ENCODE measurements at regions not wholly inside any gene's neighbourhood (a gene's known extent, or its start where the extent isn't known, plus 50 kb on each side); places are given as distances from the start of the nearest gene placed in this dataset.

GRCh38 chr2:238645095-238645494 lies 202.8 kb upstream of the TWIST2 start:
- no peak for ATAC-seq
- TF ChIP-seq ZC3H10 (CRISPR knock-in tag; IDR thresholded peaks at IDR 0.05), result no peak
- no peak for TF ChIP-seq ZNF70 (CRISPR knock-in tag; IDR thresholded peaks at IDR 0.05)
- TF ChIP-seq CSRNP3 (CRISPR knock-in tag; IDR thresholded peaks at IDR 0.05), result no peak
- TF ChIP-seq CREB5 (CRISPR knock-in tag; IDR thresholded peaks at IDR 0.05; ENCODE audit: low read depth), result no peak
- no peak for TF ChIP-seq ZFP30 (CRISPR knock-in tag; IDR thresholded peaks at IDR 0.05)
- TF ChIP-seq PPARA (CRISPR knock-in tag; IDR thresholded peaks at IDR 0.05; ENCODE audit: borderline replicate concordance), result no peak
- no peak for TF ChIP-seq ESRRG (CRISPR knock-in tag; IDR thresholded peaks at IDR 0.05)
- no peak for TF ChIP-seq RARB (CRISPR knock-in tag; IDR thresholded peaks at IDR 0.05)

- ATAC-seq, result no peak
- no peak for TF ChIP-seq ARNTL (CRISPR knock-in tag; IDR thresholded peaks at IDR 0.05; ENCODE audit: borderline replicate concordance, low read depth)
- TF ChIP-seq ZFP3 (CRISPR knock-in tag; IDR thresholded peaks at IDR 0.05), result no peak
- no peak for TF ChIP-seq BACH2 (CRISPR knock-in tag; IDR thresholded peaks at IDR 0.05; ENCODE audit: borderline replicate concordance)
- TF ChIP-seq RARB (CRISPR knock-in tag; IDR thresholded peaks at IDR 0.05), result no peak
Measured at GRCh38 chr2:238645716-238646115, 202.2 kb upstream of the TWIST2 start.

- no peak for TF ChIP-seq ESRRG (CRISPR knock-in tag; IDR thresholded peaks at IDR 0.05)
- no peak for TF ChIP-seq TCF4 (CRISPR knock-in tag; IDR thresholded peaks at IDR 0.05; ENCODE audit: borderline replicate concordance)
- no peak for TF ChIP-seq GLIS3 (CRISPR knock-in tag; IDR thresholded peaks at IDR 0.05)
- TF ChIP-seq ZFP3 (CRISPR knock-in tag; IDR thresholded peaks at IDR 0.05), result no peak
- TF ChIP-seq ARNTL (CRISPR knock-in tag; IDR thresholded peaks at IDR 0.05; ENCODE audit: borderline replicate concordance, low read depth), result no peak
- no peak for TF ChIP-seq OSR1 (CRISPR knock-in tag; IDR thresholded peaks at IDR 0.05)
- TF ChIP-seq ZFP30 (CRISPR knock-in tag; IDR thresholded peaks at IDR 0.05), result no peak
- TF ChIP-seq TSHZ2 (CRISPR knock-in tag; IDR thresholded peaks at IDR 0.05), result no peak
- no peak for TF ChIP-seq ZNF70 (CRISPR knock-in tag; IDR thresholded peaks at IDR 0.05)
- no peak for TF ChIP-seq RARB (CRISPR knock-in tag; IDR thresholded peaks at IDR 0.05)
- no peak for TF ChIP-seq POU6F1 (CRISPR knock-in tag; IDR thresholded peaks at IDR 0.05; ENCODE audit: borderline replicate concordance, low read depth)
- TF ChIP-seq ISL1 (CRISPR knock-in tag; IDR thresholded peaks at IDR 0.05), result no peak
- TF ChIP-seq PATZ1 (CRISPR knock-in tag; IDR thresholded peaks at IDR 0.05; ENCODE audit: borderline replicate concordance), result no peak
- no peak for TF ChIP-seq CREB5 (CRISPR knock-in tag; IDR thresholded peaks at IDR 0.05; ENCODE audit: low read depth)
- TF ChIP-seq CSRNP3 (CRISPR knock-in tag; IDR thresholded peaks at IDR 0.05), result no peak
- no peak for TF ChIP-seq TOX (CRISPR knock-in tag; IDR thresholded peaks at IDR 0.05; ENCODE audit: borderline replicate concordance)
- no peak for ATAC-seq
Measured at GRCh38 chr2:238646281-238646680, 201.6 kb upstream of the TWIST2 start.
